SK-N-SH (cell line): ENCODE measurements at regions not wholly inside any gene's neighbourhood (a gene's known extent, or its start where the extent isn't known, plus 50 kb on each side); places are given as distances from the start of the nearest gene placed in this dataset.

ENCODE experiments used
- CTCF ChIA-PET: fragments of 300-600, 350-600 bp; formaldehyde crosslinking; extraction: SDS; loops from one replicate; lab custom pipeline; 2021; lab: Yijun Ruan, JAX
- POLR2A ChIA-PET: fragments of 350-600 bp; sonication (Branson Sonifier 250); formaldehyde crosslinking; extraction: SDS; loops from one replicate; lab custom pipeline; 2020; ENCODE audit warnings: antibody characterized with exemption, inconsistent platforms; lab: Yijun Ruan, JAX
- DNase-seq: peaks from one replicate; pipeline ENCODE4 v3.0.0; 2012
- H2AFZ ChIP-seq: fragments of 200-600 bp; sonication (generic); 2 replicates; pipeline ENCODE4 v1.8.1; 2016; ENCODE audit warnings: antibody characterized with exemption, mild to moderate bottlenecking, low read depth
- H3F3A ChIP-seq: fragments of 200-600 bp; sonication (generic); replicated peaks from 2 replicates; pipeline ENCODE3; 2016; ENCODE audit warnings: antibody characterized with exemption, mild to moderate bottlenecking; ENCODE audit not compliant: insufficient read depth
- H3K27ac ChIP-seq, 2 experiments: fragments of 200-500 bp in 1 of 2; fragments of 200-600 bp in 1 of 2; sonication (Bioruptor generic) in 1 of 2; sonication (generic), shearing (Covaris generic) in 1 of 2; 2 replicates each; pipeline versions ENCODE4 v1.5.1 to v1.6.1; 2014 to 2016; ENCODE audit warnings: low read depth in 2 of 2, inconsistent platforms in 1 of 2, low read length in 1 of 2, mild to moderate bottlenecking in 1 of 2, mixed read lengths in 1 of 2
- H3K27me3 ChIP-seq: fragments of 200-600 bp; sonication (generic), shearing (Covaris generic); 2 replicates; pipeline ENCODE4 v1.6.1; 2016; ENCODE audit warnings: mixed run types; ENCODE audit not compliant: insufficient read depth
- H3K36me3 ChIP-seq, 2 experiments: fragments of 200-500 bp in 1 of 2; fragments of 200-600 bp in 1 of 2; sonication (Bioruptor generic) in 1 of 2; sonication (generic) in 1 of 2; replicated peaks in 1 of 2; 2 replicates each; pipeline versions ENCODE3 to v1.5.1; 2014 to 2016; ENCODE audit warnings: low read length in 1 of 2, mild to moderate bottlenecking in 1 of 2; ENCODE audit not compliant: insufficient read depth in 2 of 2, control insufficient read depth in 1 of 2
- H3K4me1 ChIP-seq, 2 experiments: fragments of 200-500 bp in 1 of 2; fragments of 200-600 bp in 1 of 2; sonication (Bioruptor generic) in 1 of 2; sonication (generic), shearing (Covaris generic) in 1 of 2; 2 replicates each; pipeline versions ENCODE4 v1.5.1 to v1.6.1; 2014 to 2016; ENCODE audit warnings: low read depth in 1 of 2, low read length in 1 of 2, mixed run types in 1 of 2; ENCODE audit not compliant: insufficient read depth in 2 of 2, control insufficient read depth in 1 of 2
- H3K4me2 ChIP-seq: fragments of 200-600 bp; sonication (generic), shearing (Covaris generic); 2 replicates; pipeline ENCODE4 v1.6.1; 2017; ENCODE audit warnings: mixed run types
- H3K4me3 ChIP-seq, 2 experiments: fragments of 200-500 bp in 1 of 2; fragments of 200-600 bp in 1 of 2; sonication (Bioruptor generic) in 1 of 2; sonication (generic), shearing (Covaris generic) in 1 of 2; 2 replicates each; pipeline versions ENCODE4 v1.5.1 to v1.8.1; 2014 to 2016; ENCODE audit warnings: low read depth in 2 of 2, inconsistent platforms in 1 of 2, low read length in 1 of 2, mild to moderate bottlenecking in 1 of 2, mixed read lengths in 1 of 2, moderate library complexity in 1 of 2
- H3K79me2 ChIP-seq: fragments of 200-600 bp; sonication (generic); 2 replicates; pipeline ENCODE4 v1.8.1; 2017; ENCODE audit warnings: mild to moderate bottlenecking; ENCODE audit not compliant: insufficient read depth
- H3K9ac ChIP-seq: fragments of 200-600 bp; sonication (generic); 2 replicates; pipeline ENCODE4 v1.6.1; 2017; ENCODE audit warnings: mixed run types
- H3K9me2 ChIP-seq: fragments of 200-600 bp; sonication (generic); 2 replicates; pipeline ENCODE4 v1.6.1; 2017; ENCODE audit warnings: mixed run types
- H3K9me3 ChIP-seq: fragments of 200-600 bp; sonication (generic); 2 replicates; pipeline ENCODE4 v1.6.1; 2017; ENCODE audit warnings: mixed run types, mild to moderate bottlenecking, moderate library complexity
- H4K20me1 ChIP-seq: fragments of 200-600 bp; sonication (generic); 2 replicates; pipeline ENCODE4 v1.6.1; 2017; ENCODE audit warnings: mild to moderate bottlenecking, mixed run types; ENCODE audit not compliant: insufficient read depth
- EP300 ChIP-seq, 2 experiments: IDR thresholded peaks; 2 replicates each; pipeline versions ENCODE4 v1.4.0 to v1.6.1; 2012; ENCODE audit warnings: borderline replicate concordance in 1 of 2, low read depth in 1 of 2, low read length in 1 of 2
- FOXJ3 ChIP-seq: sonication (generic); formaldehyde crosslinking; IDR thresholded peaks from 2 replicates; pipeline ENCODE4 v1.5.1; 2020; ENCODE audit warnings: mild to moderate bottlenecking, missing genetic modification reagents
- FOXM1 ChIP-seq: IDR thresholded peaks from 2 replicates; pipeline ENCODE4 v1.4.0; 2012; ENCODE audit warnings: low read depth, mild to moderate bottlenecking
- MXI1 ChIP-seq: IDR thresholded peaks from 2 replicates; pipeline ENCODE4 v1.6.1; 2012; ENCODE audit warnings: mild to moderate bottlenecking, low read depth, low read length, improper control_type of control experiment
- NRF1 ChIP-seq: IDR thresholded peaks from 2 replicates; pipeline ENCODE4 v1.6.1; 2012; ENCODE audit warnings: low read depth, mild to moderate bottlenecking, low read length
- SMC3 ChIP-seq: IDR thresholded peaks from 2 replicates; pipeline ENCODE4 v1.6.1; 2012; ENCODE audit warnings: low read depth, low read length, improper control_type of control experiment
- TCF12 ChIP-seq: IDR thresholded peaks from 2 replicates; pipeline ENCODE4 v1.4.0; 2012
- ZBTB33 ChIP-seq: IDR thresholded peaks from 2 replicates; pipeline ENCODE4 v1.4.0; 2012; ENCODE audit warnings: low read depth, borderline replicate concordance
- WGBS: methylation state at CpG from one replicate; pipeline ENCODE4 v1.1.6; 2017; ENCODE audit warnings: low lambda C conversion rate; 5-methylcytosine and 5-hydroxymethylcytosine counted together

GRCh38 chr11:110379936-110380335 lies 49.8 kb upstream of the FDX1 start:
- Histone ChIP-seq H3K4me2 (no peak overlapping the region), H3K27ac (no peak overlapping the region), H3K36me3 (no peaks in the 10 kb centered on the region), H3F3A (no peaks in the 10 kb centered on the region), H3K9me2 (no peaks in the 10 kb centered on the region), H3K79me2 (no peaks in the 10 kb centered on the region), H3K9me3 (no peaks in the 10 kb centered on the region), H3K9ac (no peak overlapping the region), H3K4me3 (no peak overlapping the region), H4K20me1 (no peaks in the 10 kb centered on the region), H3K4me1 (peaks cover 6% of the 10 kb centered on the region in 2 experiments; a peak in 3 of 4 replicates), H3K27me3 (no peaks in the 10 kb centered on the region), H2AFZ (no peak overlapping the region)
- WGBS: 72% methylated on average over 2 of the region's 2 CpGs
- POLR2A ChIA-PET: no interaction called here
- no peak for TF ChIP-seq TCF12
- no peak for TF ChIP-seq NRF1
- no peak for TF ChIP-seq EP300 (IDR thresholded peaks at IDR 0.05; ENCODE audit: borderline replicate concordance in 1 of 2, low read depth in 1 of 2, low read length in 1 of 2)
- TF ChIP-seq FOXJ3: no peak
- TF ChIP-seq FOXM1: no peak
- no peak for TF ChIP-seq SMC3
- TF ChIP-seq ZBTB33: no peak
- TF ChIP-seq MXI1: no peak
- DNase-seq: no peak
- CTCF ChIA-PET: no interaction called here
